WTC11 (cell line): ENCODE measurements at regions not wholly inside any gene's neighbourhood (a gene's known extent, or its start where the extent isn't known, plus 50 kb on each side); places are given as distances from the start of the nearest gene placed in this dataset.

ENCODE experiments used
- ATAC-seq: fragments of 200-7000 bp; cut with Tn5 transposase; 2 replicates; pipeline ENCODE4 v1.10.0; 2021; ENCODE audit warnings: mild to moderate bottlenecking, moderate library complexity
- CTCF ChIA-PET: fragments of 300-600 bp; sonication (Branson Sonifier 250); formaldehyde crosslinking; loops from one replicate; lab custom pipeline; 2021; ENCODE audit warnings: antibody characterized with exemption; lab: Charles Lee
- POLR2A ChIA-PET: fragments of 350-600 bp; sonication (Branson Sonifier 250); formaldehyde crosslinking; loops from one replicate; lab custom pipeline; 2021; ENCODE audit warnings: antibody characterized with exemption; lab: Charles Lee
- DNase-seq: peaks from one replicate; pipeline ENCODE4 v3.0.0; 2021; ENCODE audit warnings: low spot score
- H3K27ac Mint-ChIP-seq: 2 replicates; pipeline ENCODE4 v1.8.0; 2021; ENCODE audit warnings: mixed read lengths
- H3K27me3 Mint-ChIP-seq: 2 replicates; pipeline ENCODE4 v1.8.0; 2021; ENCODE audit warnings: low read depth, mild to moderate bottlenecking, moderate library complexity, mixed read lengths
- H3K36me3 Mint-ChIP-seq: 2 replicates; pipeline ENCODE4 v1.8.0; 2021; ENCODE audit warnings: mixed read lengths
- H3K4me1 Mint-ChIP-seq: 2 replicates; pipeline ENCODE4 v1.8.0; 2022; ENCODE audit warnings: mixed read lengths
- H3K4me3 Mint-ChIP-seq: 2 replicates; pipeline ENCODE4 v1.8.0; 2021; ENCODE audit warnings: mild to moderate bottlenecking, moderate library complexity, mixed read lengths
- H3K9me3 Mint-ChIP-seq: 2 replicates; pipeline ENCODE4 v1.8.0; 2021; ENCODE audit warnings: mixed read lengths
- FOXK1 ChIP-seq: sonication (generic); formaldehyde crosslinking; IDR thresholded peaks from 2 replicates; pipeline ENCODE4 v1.8.0; 2022; ENCODE audit warnings: mild to moderate bottlenecking, moderate library complexity, missing genetic modification reagents
- FOXP1 ChIP-seq: sonication (generic); formaldehyde crosslinking; IDR thresholded peaks from 2 replicates; pipeline ENCODE4 v1.8.0; 2022; ENCODE audit warnings: missing genetic modification reagents, mild to moderate bottlenecking, moderate library complexity, borderline replicate concordance
- HMGA2 ChIP-seq: fragments of 250-450 bp; sonication (Bioruptor Pico); IDR thresholded peaks from 2 replicates; pipeline ENCODE4 v1.4.0; 2021; ENCODE audit warnings: mild to moderate bottlenecking, moderate library complexity
- MYBL2 ChIP-seq: sonication (generic); formaldehyde crosslinking; IDR thresholded peaks from 2 replicates; pipeline ENCODE4 v1.8.1; 2023; ENCODE audit warnings: mild to moderate bottlenecking, moderate library complexity, missing genetic modification reagents
- NFATC4 ChIP-seq: fragments of 250-450 bp; sonication (Bioruptor Pico); IDR thresholded peaks from 2 replicates; pipeline ENCODE4 v1.9.0; 2021; ENCODE audit warnings: mild to moderate bottlenecking
- NR1H2 ChIP-seq: sonication (generic); formaldehyde crosslinking; IDR thresholded peaks from 2 replicates; pipeline ENCODE4 v1.9.0; 2021; ENCODE audit warnings: mild to moderate bottlenecking, moderate library complexity, missing genetic modification reagents
- NR2C2 ChIP-seq: sonication (generic); formaldehyde crosslinking; IDR thresholded peaks from 2 replicates; pipeline ENCODE4 v1.8.0; 2022; ENCODE audit warnings: mild to moderate bottlenecking, missing genetic modification reagents
- SMAD3 ChIP-seq: sonication (generic); formaldehyde crosslinking; IDR thresholded peaks from 2 replicates; pipeline ENCODE4 v1.8.0; 2022; ENCODE audit warnings: missing genetic modification reagents, mild to moderate bottlenecking, borderline replicate concordance
- ZBTB21 ChIP-seq: sonication (generic); formaldehyde crosslinking; IDR thresholded peaks from 2 replicates; pipeline ENCODE4 v1.8.1; 2023; ENCODE audit warnings: mild to moderate bottlenecking, missing genetic modification reagents, borderline replicate concordance
- TF ChIP-seq, protein P1 (sequence below): fragments of 200-600 bp; IDR thresholded peaks from 2 replicates; pipeline ENCODE4 v1.8.0; 2022; ENCODE audit warnings: antibody characterized with exemption
- TF ChIP-seq, protein P2 (sequence below): sonication (generic); formaldehyde crosslinking; IDR thresholded peaks from 2 replicates; pipeline ENCODE4 v1.8.0; 2023; ENCODE audit warnings: missing genetic modification reagents, mild to moderate bottlenecking, borderline replicate concordance
- TF ChIP-seq, protein P3 (sequence below): sonication (generic); formaldehyde crosslinking; conservative IDR thresholded peaks from 2 replicates; pipeline ENCODE4 v1.8.1; 2023; ENCODE audit warnings: mild to moderate bottlenecking, low read depth, missing genetic modification reagents, moderate library complexity
- TF ChIP-seq, protein P4 (sequence below): sonication (generic); formaldehyde crosslinking; IDR thresholded peaks from 2 replicates; pipeline ENCODE4 v1.8.0; 2023; ENCODE audit warnings: mild to moderate bottlenecking, missing genetic modification reagents
- TF ChIP-seq, protein P5 (sequence below): sonication (generic); formaldehyde crosslinking; IDR thresholded peaks from 2 replicates; pipeline ENCODE4 v1.8.0; 2022; ENCODE audit warnings: mild to moderate bottlenecking, missing genetic modification reagents

DNA sequence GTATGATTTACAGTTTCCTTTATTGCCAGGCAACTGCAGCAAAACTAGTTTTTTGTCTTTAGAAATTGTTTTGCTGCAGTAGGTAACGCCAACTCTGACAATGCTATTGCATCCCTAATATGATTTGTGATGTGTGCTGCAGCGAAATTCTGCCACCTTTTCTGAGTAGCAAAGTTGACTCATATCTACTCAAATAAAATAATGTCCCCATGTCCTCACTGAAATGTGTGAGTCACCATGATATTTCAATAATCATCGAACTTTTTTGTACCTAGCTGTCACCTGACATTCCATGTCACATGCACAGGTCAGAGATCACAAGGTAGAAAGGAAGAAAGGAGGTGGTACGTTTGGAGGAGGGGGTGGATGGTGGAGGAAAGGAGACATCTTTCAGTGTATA lies 205.0 kb downstream of the RAD51AP2 start:
- H3K9me3 Mint-ChIP-seq, result no peaks in the 10 kb centered on the region
- ATAC-seq, result no peak

DNA sequence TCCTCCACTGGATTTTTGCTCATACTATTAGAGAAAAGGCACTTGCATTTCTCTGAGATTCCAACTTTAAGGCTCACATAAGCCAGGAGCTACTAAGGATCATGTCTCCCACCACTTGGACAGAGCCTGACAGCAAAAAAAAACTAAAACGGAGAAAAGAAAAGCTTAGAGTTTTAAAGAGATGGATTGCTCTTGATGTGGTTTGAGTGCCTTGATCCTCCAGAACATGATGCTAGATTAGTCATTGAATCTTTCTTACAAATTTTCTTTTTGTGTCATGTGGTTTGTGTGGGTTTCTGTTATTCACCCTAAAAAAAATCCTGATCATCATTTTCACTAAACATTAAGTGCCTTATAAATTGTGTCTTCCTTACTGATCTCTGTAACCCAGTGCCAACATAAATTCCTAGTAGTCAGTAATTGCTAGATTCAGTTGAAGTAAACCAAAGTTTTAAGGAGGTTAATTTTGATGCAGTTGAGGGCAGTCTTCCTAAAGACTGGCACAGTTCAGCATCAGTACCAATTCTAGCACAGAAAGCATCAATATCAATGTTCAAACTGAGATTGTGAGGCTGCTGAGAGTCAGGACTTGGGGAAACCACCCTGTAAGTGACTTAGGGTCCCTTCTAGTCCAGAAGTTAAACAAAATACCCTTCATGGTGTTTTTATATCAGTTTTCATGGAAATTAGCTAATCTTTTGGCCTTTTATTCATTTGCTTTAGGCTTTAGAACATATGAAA lies 206.3 kb downstream of the RAD51AP2 start:
- no peaks in the 10 kb centered on the region for H3K36me3 Mint-ChIP-seq
- ATAC-seq (no peak), DNase-seq (no peak)
- ChIA-PET CTCF (interaction anchor here (0.6 to 3.0 kb wide), 6 partner anchors 10 to 540 kb away, joined by 3 to 24 read pairs (median 4); no protein-coding TSS in a partner anchor), POLR2A (no interaction called here)
- H3K4me1 Mint-ChIP-seq, result peaks cover 28% of the 10 kb centered on the region
- no peaks in the 10 kb centered on the region; the same call in 1 of the 2 replicates for H3K27me3 Mint-ChIP-seq
- no peak for TF ChIP-seq FOXK1 (CRISPR knock-in tag)
- no peak for TF ChIP-seq NR1H2 (CRISPR knock-in tag)
- TF ChIP-seq FOXP1 (CRISPR knock-in tag), result no peak
- TF ChIP-seq, protein P1, sequence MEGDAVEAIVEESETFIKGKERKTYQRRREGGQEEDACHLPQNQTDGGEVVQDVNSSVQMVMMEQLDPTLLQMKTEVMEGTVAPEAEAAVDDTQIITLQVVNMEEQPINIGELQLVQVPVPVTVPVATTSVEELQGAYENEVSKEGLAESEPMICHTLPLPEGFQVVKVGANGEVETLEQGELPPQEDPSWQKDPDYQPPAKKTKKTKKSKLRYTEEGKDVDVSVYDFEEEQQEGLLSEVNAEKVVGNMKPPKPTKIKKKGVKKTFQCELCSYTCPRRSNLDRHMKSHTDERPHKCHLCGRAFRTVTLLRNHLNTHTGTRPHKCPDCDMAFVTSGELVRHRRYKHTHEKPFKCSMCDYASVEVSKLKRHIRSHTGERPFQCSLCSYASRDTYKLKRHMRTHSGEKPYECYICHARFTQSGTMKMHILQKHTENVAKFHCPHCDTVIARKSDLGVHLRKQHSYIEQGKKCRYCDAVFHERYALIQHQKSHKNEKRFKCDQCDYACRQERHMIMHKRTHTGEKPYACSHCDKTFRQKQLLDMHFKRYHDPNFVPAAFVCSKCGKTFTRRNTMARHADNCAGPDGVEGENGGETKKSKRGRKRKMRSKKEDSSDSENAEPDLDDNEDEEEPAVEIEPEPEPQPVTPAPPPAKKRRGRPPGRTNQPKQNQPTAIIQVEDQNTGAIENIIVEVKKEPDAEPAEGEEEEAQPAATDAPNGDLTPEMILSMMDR, result no peak
- TF ChIP-seq, protein P2, sequence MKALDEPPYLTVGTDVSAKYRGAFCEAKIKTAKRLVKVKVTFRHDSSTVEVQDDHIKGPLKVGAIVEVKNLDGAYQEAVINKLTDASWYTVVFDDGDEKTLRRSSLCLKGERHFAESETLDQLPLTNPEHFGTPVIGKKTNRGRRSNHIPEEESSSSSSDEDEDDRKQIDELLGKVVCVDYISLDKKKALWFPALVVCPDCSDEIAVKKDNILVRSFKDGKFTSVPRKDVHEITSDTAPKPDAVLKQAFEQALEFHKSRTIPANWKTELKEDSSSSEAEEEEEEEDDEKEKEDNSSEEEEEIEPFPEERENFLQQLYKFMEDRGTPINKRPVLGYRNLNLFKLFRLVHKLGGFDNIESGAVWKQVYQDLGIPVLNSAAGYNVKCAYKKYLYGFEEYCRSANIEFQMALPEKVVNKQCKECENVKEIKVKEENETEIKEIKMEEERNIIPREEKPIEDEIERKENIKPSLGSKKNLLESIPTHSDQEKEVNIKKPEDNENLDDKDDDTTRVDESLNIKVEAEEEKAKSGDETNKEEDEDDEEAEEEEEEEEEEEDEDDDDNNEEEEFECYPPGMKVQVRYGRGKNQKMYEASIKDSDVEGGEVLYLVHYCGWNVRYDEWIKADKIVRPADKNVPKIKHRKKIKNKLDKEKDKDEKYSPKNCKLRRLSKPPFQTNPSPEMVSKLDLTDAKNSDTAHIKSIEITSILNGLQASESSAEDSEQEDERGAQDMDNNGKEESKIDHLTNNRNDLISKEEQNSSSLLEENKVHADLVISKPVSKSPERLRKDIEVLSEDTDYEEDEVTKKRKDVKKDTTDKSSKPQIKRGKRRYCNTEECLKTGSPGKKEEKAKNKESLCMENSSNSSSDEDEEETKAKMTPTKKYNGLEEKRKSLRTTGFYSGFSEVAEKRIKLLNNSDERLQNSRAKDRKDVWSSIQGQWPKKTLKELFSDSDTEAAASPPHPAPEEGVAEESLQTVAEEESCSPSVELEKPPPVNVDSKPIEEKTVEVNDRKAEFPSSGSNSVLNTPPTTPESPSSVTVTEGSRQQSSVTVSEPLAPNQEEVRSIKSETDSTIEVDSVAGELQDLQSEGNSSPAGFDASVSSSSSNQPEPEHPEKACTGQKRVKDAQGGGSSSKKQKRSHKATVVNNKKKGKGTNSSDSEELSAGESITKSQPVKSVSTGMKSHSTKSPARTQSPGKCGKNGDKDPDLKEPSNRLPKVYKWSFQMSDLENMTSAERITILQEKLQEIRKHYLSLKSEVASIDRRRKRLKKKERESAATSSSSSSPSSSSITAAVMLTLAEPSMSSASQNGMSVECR (CRISPR knock-in tag), result no peak
- no peak for TF ChIP-seq ZBTB21
- no peak overlapping the region for H3K4me3 Mint-ChIP-seq
- H3K27ac Mint-ChIP-seq, result no peak overlapping the region
- no peaks in the 10 kb centered on the region for H3K9me3 Mint-ChIP-seq

More for the DNA sequence above, 205.0 kb downstream of the RAD51AP2 start:
- Mint-ChIP-seq H3K27me3 (no peaks in the 10 kb centered on the region; the same call in 1 of the 2 replicates), H3K36me3 (no peaks in the 10 kb centered on the region), H3K4me3 (no peak overlapping the region), H3K27ac (no peak overlapping the region), H3K4me1 (peaks cover 28% of the 10 kb centered on the region)
- POLR2A ChIA-PET, result no interaction called here
- no peak for TF ChIP-seq HMGA2
- TF ChIP-seq MYBL2 (CRISPR knock-in tag), result no peak
- no peak for DNase-seq
- CTCF ChIA-PET, result no interaction called here

DNA sequence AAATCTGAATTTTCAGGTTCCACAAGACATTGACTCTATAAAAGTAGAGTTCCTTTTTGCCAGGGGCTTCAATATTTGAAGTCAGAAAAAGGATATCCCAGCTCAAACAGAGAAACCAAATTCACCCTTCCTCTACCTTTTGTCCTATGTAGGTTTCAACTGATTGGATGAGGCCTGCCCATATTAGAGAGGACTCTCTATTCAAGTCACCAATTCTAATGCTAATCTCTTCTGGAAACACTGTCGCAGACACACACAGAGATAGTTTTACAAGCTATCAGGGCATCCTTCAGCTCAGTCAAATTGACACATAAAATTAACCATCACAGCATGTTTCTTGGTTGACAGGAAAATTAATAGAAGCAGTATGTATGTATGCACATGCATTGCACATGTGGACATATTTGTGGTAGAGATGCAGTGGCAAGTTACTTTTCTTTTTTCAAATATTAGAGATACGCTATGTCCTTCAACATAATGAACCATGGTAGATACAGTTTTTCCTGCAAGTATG lies 207.1 kb downstream of the RAD51AP2 start:
- DNase-seq (no peak), ATAC-seq (peak; percentile 89)
- ChIA-PET POLR2A (no interaction called here), CTCF (interaction anchor here (0.6 to 3.0 kb wide), 7 partner anchors 9 to 539 kb away, joined by 3 to 24 read pairs (median 3); no protein-coding TSS in a partner anchor)
- Mint-ChIP-seq H3K4me1 (peaks cover 28% of the 10 kb centered on the region), H3K4me3 (no peak overlapping the region), H3K27me3 (no peaks in the 10 kb centered on the region; the same call in 1 of the 2 replicates), H3K9me3 (no peaks in the 10 kb centered on the region), H3K27ac (no peak overlapping the region), H3K36me3 (no peaks in the 10 kb centered on the region)
- TF ChIP-seq, protein P3, sequence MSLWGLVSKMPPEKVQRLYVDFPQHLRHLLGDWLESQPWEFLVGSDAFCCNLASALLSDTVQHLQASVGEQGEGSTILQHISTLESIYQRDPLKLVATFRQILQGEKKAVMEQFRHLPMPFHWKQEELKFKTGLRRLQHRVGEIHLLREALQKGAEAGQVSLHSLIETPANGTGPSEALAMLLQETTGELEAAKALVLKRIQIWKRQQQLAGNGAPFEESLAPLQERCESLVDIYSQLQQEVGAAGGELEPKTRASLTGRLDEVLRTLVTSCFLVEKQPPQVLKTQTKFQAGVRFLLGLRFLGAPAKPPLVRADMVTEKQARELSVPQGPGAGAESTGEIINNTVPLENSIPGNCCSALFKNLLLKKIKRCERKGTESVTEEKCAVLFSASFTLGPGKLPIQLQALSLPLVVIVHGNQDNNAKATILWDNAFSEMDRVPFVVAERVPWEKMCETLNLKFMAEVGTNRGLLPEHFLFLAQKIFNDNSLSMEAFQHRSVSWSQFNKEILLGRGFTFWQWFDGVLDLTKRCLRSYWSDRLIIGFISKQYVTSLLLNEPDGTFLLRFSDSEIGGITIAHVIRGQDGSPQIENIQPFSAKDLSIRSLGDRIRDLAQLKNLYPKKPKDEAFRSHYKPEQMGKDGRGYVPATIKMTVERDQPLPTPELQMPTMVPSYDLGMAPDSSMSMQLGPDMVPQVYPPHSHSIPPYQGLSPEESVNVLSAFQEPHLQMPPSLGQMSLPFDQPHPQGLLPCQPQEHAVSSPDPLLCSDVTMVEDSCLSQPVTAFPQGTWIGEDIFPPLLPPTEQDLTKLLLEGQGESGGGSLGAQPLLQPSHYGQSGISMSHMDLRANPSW (CRISPR knock-in tag), result no peak
- TF ChIP-seq FOXP1 (CRISPR knock-in tag) (no peak), NFATC4 (no peak), NR2C2 (no peak), SMAD3 (CRISPR knock-in tag) (no peak)
- TF ChIP-seq, protein P4, sequence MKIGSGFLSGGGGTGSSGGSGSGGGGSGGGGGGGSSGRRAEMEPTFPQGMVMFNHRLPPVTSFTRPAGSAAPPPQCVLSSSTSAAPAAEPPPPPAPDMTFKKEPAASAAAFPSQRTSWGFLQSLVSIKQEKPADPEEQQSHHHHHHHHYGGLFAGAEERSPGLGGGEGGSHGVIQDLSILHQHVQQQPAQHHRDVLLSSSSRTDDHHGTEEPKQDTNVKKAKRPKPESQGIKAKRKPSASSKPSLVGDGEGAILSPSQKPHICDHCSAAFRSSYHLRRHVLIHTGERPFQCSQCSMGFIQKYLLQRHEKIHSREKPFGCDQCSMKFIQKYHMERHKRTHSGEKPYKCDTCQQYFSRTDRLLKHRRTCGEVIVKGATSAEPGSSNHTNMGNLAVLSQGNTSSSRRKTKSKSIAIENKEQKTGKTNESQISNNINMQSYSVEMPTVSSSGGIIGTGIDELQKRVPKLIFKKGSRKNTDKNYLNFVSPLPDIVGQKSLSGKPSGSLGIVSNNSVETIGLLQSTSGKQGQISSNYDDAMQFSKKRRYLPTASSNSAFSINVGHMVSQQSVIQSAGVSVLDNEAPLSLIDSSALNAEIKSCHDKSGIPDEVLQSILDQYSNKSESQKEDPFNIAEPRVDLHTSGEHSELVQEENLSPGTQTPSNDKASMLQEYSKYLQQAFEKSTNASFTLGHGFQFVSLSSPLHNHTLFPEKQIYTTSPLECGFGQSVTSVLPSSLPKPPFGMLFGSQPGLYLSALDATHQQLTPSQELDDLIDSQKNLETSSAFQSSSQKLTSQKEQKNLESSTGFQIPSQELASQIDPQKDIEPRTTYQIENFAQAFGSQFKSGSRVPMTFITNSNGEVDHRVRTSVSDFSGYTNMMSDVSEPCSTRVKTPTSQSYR (CRISPR knock-in tag), result no peak
- TF ChIP-seq, protein P5, sequence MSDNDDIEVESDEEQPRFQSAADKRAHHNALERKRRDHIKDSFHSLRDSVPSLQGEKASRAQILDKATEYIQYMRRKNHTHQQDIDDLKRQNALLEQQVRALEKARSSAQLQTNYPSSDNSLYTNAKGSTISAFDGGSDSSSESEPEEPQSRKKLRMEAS, result no peak
